HCEC 1CT (cell line): ENCODE measurements at regions not wholly inside any gene's neighbourhood (a gene's known extent, or its start where the extent isn't known, plus 50 kb on each side); places are given as distances from the start of the nearest gene placed in this dataset.

ENCODE experiments used
- DNase-seq: peaks from one replicate; pipeline ENCODE4 v3.0.0-alpha.2; 2017

DNA sequence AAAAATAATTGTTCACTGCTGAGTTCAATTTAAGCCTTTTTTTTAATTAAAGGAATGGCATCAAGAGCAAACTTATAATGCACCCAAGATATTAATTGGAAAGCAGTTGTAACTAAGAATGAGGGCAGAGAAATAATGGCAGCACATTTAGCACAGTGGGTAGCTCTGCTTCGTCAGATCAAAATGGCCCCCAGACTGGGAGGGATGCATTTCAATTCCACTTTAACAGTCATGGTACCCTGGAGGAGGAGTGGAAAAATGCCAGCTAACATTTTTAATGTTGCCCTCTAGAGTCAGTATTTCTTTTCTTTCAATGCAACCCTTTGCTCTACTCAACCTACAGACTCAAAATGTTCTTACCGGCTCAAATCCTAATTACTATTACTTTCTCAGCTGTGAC lies 504.8 kb upstream of the SETBP1 start:
- no peak for DNase-seq

- DNase-seq, result no peak
These were observed 502.2 kb upstream of the SETBP1 start for GRCh38 chr18:44178476-44178875.

GRCh38 chr18:44179693-44180092 lies 501.0 kb upstream of the SETBP1 start:
- no peak for DNase-seq

DNA sequence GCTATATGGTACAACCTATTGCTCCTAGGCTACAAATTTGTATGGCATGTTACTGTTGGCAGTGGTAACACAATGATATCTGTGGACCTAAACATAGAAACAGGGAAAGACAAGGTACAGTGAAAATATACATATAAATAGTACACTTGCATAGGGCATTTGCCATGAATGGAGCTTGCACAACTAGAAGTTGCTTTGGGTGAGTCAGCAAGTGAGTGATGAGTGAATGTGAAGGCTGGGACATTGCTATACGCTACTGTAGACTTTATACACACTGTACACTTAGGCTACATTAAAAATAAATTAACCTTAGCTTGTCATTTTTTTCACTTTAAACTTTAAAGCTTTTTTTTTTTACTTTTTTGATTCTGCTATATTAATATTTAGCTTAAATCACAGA lies 500.0 kb upstream of the SETBP1 start:
- no peak for DNase-seq

GRCh38 chr18:44181951-44182747 lies 498.5 kb upstream of the SETBP1 start:
- no peak for DNase-seq

DNA sequence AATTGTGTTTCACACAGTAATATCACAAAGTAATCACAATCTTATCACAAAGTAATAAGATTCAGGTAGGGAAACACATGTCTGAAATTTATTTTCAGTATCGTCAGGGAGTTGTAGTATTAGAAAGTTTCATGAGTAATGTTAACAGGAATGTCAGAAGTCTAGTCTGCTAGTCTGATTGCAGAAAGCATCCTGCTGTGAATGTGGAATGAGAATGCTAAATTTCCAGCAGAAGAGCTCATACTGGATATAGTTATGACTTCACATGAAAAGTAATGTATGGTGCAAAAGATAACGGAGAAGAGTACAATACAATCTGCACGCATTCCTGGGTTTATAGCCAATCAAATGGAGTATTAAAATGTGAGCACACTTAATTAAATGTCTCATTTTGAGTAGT lies 494.7 kb upstream of the SETBP1 start:
- no peak for DNase-seq

DNA sequence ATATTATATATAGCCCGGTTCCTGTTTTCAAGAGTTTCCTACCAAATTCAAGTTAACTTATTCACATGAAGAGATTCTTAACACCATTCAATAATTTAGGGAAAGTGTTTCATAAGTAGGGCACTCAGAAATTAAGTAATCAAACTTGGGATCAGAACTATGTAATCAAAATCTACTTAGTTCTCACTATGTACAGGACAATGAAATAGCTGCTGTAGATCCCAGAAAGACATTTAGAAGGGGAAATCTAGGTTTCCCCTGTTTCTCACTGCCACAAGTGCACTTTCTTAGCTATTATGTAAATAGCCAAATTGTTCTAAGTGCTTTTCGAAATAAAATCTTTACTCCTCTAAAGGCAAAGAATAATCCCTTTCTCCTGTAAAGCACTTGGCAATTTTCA lies 493.6 kb upstream of the SETBP1 start:
- no peak for DNase-seq

DNA sequence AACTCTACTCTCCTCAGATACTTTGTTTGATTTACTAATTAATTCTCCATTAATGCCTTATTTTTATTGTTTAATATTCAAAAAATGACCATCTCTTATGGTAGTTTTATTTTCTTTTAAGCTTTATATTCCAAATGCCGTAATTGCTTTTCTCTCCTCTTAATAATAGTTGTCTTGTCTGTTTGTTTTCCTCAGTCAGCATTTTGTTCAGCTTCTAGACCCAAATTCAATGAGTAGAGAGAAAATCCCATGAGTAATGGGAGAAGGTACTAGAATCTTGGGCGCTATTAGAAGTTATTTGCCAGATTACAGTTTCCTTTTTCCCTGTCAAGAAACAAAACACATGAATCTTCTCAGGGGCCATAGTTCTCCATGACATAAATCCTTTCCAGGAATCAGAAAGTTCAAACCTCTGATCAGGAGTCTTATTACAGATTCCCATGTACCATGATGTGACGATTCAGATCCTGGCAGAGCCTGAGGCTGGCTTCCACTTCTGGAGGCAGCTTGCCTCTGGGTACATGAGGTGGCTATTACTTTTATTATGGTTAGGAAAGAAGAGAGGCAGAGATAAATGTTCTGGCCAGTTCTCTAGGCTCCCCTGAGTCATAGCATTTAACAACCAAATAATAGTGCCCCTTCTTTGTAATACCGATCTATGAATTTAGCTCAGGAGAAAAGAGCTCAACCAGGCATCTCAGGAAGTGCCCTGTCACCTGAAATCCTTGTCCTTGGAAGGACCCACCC lies 485.1 kb upstream of the SETBP1 start:
- DNase-seq, result no peak

GRCh38 chr18:44197832-44198611 lies 482.7 kb upstream of the SETBP1 start:
- DNase-seq, result no peak

DNA sequence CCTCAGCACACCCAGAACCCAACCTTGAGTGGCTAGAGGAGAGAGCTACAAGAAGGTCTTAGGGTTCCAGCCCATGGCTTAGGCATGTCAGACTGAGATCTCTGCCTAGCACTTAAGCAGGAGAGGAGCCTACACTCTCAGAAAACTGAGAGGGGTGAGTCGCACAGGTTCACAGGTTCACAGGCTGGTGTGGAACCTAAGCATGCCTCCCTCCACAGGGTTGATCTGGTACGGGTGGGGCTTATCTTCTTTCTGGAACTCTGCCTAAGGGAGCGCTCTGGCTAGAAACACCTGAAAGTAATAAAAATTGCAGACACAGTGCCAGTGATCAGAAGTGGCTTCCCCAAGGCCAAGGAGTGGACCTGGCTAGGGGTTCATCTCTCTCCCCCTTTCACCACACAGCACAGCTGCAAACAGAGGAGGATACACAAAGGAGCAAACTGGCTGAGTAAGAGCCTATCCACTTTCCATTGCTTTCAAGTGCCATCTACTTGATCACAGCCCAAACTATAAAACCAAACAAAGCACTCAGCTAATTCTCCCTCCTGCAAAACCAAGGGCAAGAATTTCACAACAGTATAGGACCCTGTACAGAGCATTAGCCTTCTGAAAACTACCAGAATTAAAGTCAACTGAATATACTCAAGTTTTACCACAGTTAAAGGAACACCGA lies 481.9 kb upstream of the SETBP1 start:
- DNase-seq, result no peak

- DNase-seq, result no peak
These were observed 467.4 kb upstream of the SETBP1 start for GRCh38 chr18:44213293-44213692.

- DNase-seq, result no peak
These were observed 466.3 kb upstream of the SETBP1 start for GRCh38 chr18:44214396-44214795.

GRCh38 chr18:44216169-44216568 lies 464.5 kb upstream of the SETBP1 start:
- DNase-seq, result no peak

DNA sequence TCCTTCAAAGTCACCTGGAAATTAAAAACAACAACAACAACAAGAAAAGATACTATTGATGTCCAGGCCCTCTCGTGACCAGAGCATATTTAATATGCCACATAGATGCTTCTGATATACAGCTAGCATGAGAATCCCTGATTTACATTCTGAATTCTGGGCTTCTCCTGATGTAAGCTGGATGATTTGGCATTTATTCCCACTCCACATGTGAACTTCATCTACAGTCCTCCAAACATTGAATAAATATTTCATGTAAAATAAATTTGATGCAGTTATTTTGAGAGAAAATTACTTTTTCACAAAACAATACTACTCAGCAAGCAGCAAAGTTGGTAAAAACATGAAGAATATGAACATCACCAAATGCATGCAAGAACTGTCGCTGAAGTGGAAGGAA lies 453.2 kb upstream of the SETBP1 start:
- DNase-seq, result no peak

DNA sequence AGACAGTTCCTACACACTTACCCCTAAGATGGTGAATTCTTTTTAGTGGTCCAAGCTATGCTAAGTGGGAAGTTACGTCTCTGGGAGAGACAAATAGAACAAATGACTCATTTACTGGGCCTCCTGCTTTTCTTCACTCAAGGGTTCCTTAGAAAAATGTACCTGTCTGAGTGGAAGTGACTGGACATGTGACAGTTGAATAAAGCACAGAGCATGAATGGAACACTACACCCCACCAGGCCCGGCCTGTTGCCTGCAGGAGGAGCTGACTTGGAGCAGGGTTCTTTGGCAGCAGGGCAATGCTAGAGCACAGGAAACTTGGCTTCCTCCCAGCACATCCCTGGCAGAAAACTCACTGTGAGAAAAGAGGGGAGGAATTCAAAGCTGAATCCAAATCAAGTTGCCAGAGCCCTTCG lies 451.0 kb upstream of the SETBP1 start:
- no peak for DNase-seq

GRCh38 chr18:44231936-44232335 lies 448.8 kb upstream of the SETBP1 start:
- no peak for DNase-seq

DNA sequence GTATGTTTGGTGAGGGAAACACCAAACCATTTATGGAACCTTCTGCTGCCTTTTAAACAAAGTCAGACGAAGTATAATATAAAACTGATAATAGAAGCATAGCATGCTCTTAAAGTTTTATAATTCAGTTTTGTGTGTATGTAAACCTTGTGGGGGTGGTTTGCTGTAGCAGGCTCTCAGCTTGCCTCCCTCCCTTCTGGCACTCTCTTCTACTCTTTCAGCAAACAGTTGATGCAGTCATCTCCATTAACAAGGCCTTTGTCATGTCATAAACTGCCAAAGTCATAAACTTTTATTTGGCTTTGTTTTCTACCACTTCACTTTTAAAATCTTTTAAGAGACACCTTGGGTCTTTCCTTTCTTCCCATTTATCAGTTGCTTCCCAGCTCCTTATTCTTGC lies 448.2 kb upstream of the SETBP1 start:
- DNase-seq, result no peak

GRCh38 chr18:44238454-44238853 lies 442.2 kb upstream of the SETBP1 start:
- DNase-seq, result no peak

- no peak for DNase-seq
These were observed 441.8 kb upstream of the SETBP1 start for GRCh38 chr18:44238911-44239310.

DNA sequence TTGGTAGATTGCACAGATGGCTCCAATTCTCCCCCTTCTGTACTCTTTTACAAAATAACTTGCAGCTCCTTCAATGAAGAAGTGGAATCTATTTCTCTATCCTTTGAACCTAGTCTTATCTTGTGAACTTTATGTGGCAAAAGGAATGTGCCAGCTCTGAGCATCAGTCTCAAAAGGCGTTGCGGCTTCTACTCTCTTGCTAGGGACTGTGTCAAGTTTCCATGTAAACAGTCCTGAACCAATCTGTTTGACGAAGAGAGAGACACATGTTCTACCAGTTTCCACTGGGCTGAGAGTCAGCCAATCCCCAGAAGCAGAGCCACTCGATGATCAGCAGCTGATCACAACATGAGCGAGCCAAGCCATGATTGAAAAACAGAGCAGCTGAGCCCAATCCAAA lies 439.7 kb upstream of the SETBP1 start:
- no peak for DNase-seq

- DNase-seq, result no peak
These were observed 435.7 kb upstream of the SETBP1 start for GRCh38 chr18:44245019-44245418.

GRCh38 chr18:44246001-44246400 lies 434.7 kb upstream of the SETBP1 start:
- DNase-seq, result no peak

DNA sequence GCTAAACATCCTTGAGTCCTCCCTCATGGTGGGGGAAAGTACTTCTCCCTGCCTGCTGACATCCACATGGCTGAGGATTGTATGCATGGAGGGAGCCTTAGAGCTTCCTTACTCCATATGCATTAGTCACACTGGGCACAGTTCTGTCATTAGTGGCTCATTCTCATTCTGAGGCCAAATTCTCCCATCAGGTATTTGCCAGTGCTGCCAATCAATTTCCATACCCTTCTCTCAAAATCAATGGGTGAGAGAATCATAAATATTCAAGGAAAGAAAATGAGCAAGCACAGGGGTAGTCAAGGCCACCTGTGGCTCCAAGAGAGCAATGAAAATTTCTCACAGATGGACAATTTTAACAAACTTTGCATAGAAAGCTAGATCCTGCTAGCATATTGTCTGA lies 422.6 kb upstream of the SETBP1 start:
- no peak for DNase-seq
